Parathyroid adenoma (tissue), 2 donors: ENCODE measurements at regions not wholly inside any gene's neighbourhood (a gene's known extent, or its start where the extent isn't known, plus 50 kb on each side); places are given as distances from the start of the nearest gene placed in this dataset.
"Not testable (repeated sequence)": the region's sequence is repeated elsewhere in the genome, so short reads cannot be mapped to it uniquely, and the experiment has no call there.

ENCODE experiments used
- H2AFZ ChIP-seq: fragments of 300-600 bp; sonication (generic); one replicate; pipeline ENCODE4 v1.7.0; 2017; ENCODE audit warnings: antibody characterized with exemption, mild to moderate bottlenecking
- H3K27ac ChIP-seq: fragments of 300-600 bp; sonication (generic); one replicate; pipeline ENCODE4 v1.7.0; 2017
- H3K27me3 ChIP-seq: fragments of 300-600 bp; sonication (generic); one replicate; pipeline ENCODE4 v1.7.0; 2017; ENCODE audit warnings: low read length; ENCODE audit not compliant: control insufficient read depth, insufficient read depth
- H3K36me3 ChIP-seq: fragments of 300-600 bp; sonication (generic); one replicate; pipeline ENCODE4 v1.7.0; 2017; ENCODE audit warnings: low read length; ENCODE audit not compliant: control insufficient read depth, insufficient read depth
- H3K4me1 ChIP-seq: fragments of 300-600 bp; sonication (generic); one replicate; pipeline ENCODE4 v1.7.0; 2017; ENCODE audit warnings: control low read depth
- H3K4me2 ChIP-seq: fragments of 300-600 bp; sonication (generic); one replicate; pipeline ENCODE4 v1.7.0; 2017; ENCODE audit warnings: low read length
- H3K4me3 ChIP-seq: fragments of 300-600 bp; sonication (generic); one replicate; pipeline ENCODE4 v1.7.0; 2017; ENCODE audit warnings: low read depth, low read length
- H3K79me2 ChIP-seq: fragments of 300-600 bp; sonication (generic); one replicate; pipeline ENCODE4 v1.7.0; 2017; ENCODE audit warnings: control low read depth
- H3K9ac ChIP-seq: fragments of 300-600 bp; sonication (generic); one replicate; pipeline ENCODE4 v1.7.0; 2017; ENCODE audit warnings: mild to moderate bottlenecking
- H3K9me3 ChIP-seq: fragments of 300-600 bp; sonication (generic); one replicate; pipeline ENCODE4 v1.7.0; 2017; ENCODE audit warnings: low read length; ENCODE audit not compliant: control insufficient read depth
- CTCF ChIP-seq: fragments of 300-600 bp; sonication (generic); IDR thresholded peaks from one replicate; pipeline ENCODE4 v1.7.0; 2017; ENCODE audit warnings: antibody characterized with exemption, mild to moderate bottlenecking
- donor health status: primary hyperparathyroidism.

- TF ChIP-seq CTCF: no peak
- Histone ChIP-seq H3K9me3 (no peaks in the 10 kb centered on the region), H3K27me3 (no peaks in the 10 kb centered on the region), H2AFZ (no peak overlapping the region), H3K4me3 (no peak overlapping the region), H3K36me3 (no peaks in the 10 kb centered on the region), H3K9ac (no peak overlapping the region), H3K27ac (no peak overlapping the region), H3K4me1 (peaks cover 6% of the 10 kb centered on the region), H3K4me2 (no peak overlapping the region), H3K79me2 (no peaks in the 10 kb centered on the region)
These were observed 337.9 kb downstream of the QKI start for GRCh38 chr6:163752446-163752845.

GRCh38 chr6:163751032-163751525 lies 336.6 kb downstream of the QKI start:
- H3K9me3 ChIP-seq: no peaks in the 10 kb centered on the region
- no peak overlapping the region for H2AFZ ChIP-seq
- H3K79me2 ChIP-seq: no peaks in the 10 kb centered on the region
- no peaks in the 10 kb centered on the region for H3K27me3 ChIP-seq
- H3K4me2 ChIP-seq: no peak overlapping the region
- H3K9ac ChIP-seq: no peak overlapping the region
- H3K4me3 ChIP-seq: no peak overlapping the region
- H3K4me1 ChIP-seq: peaks cover 12% of the 10 kb centered on the region
- no peaks in the 10 kb centered on the region for H3K36me3 ChIP-seq
- no peak for TF ChIP-seq CTCF
- no peak overlapping the region for H3K27ac ChIP-seq

- Histone ChIP-seq H3K79me2 (no peaks in the 10 kb centered on the region), H3K4me2 (no peak overlapping the region), H3K4me3 (no peak overlapping the region), H3K9me3 (no peaks in the 10 kb centered on the region), H3K27me3 (no peaks in the 10 kb centered on the region), H3K9ac (no peak overlapping the region), H3K4me1 (peaks cover 16% of the 10 kb centered on the region), H3K27ac (no peak overlapping the region), H2AFZ (no peak overlapping the region), H3K36me3 (no peaks in the 10 kb centered on the region)
- no peak for TF ChIP-seq CTCF
These were observed 336.0 kb downstream of the QKI start for GRCh38 chr6:163750431-163751031.

- Histone ChIP-seq H3K27ac (no peak overlapping the region), H3K27me3 (no peaks in the 10 kb centered on the region), H3K4me1 (peaks cover 18% of the 10 kb centered on the region), H3K36me3 (no peaks in the 10 kb centered on the region), H3K9me3 (no peaks in the 10 kb centered on the region), H2AFZ (no peak overlapping the region), H3K9ac (no peak overlapping the region), H3K79me2 (no peaks in the 10 kb centered on the region), H3K4me3 (no peak overlapping the region), H3K4me2 (no peak overlapping the region)
- no peak for TF ChIP-seq CTCF
These were observed 334.4 kb downstream of the QKI start for GRCh38 chr6:163748886-163749285.

- no peak overlapping the region for H2AFZ ChIP-seq
- no peak overlapping the region for H3K9ac ChIP-seq
- no peaks in the 10 kb centered on the region for H3K79me2 ChIP-seq
- no peaks in the 10 kb centered on the region for H3K36me3 ChIP-seq
- H3K4me1 ChIP-seq: peaks cover 18% of the 10 kb centered on the region
- H3K4me2 ChIP-seq: no peak overlapping the region
- H3K9me3 ChIP-seq: no peaks in the 10 kb centered on the region
- no peak overlapping the region for H3K4me3 ChIP-seq
- no peak for TF ChIP-seq CTCF
- H3K27ac ChIP-seq: no peak overlapping the region
- no peaks in the 10 kb centered on the region for H3K27me3 ChIP-seq
These were observed 333.5 kb downstream of the QKI start for GRCh38 chr6:163748036-163748435.

- peaks cover 18% of the 10 kb centered on the region for H3K4me1 ChIP-seq
- not testable (repeated sequence) for H3K36me3 ChIP-seq, H3K9ac ChIP-seq, H2AFZ ChIP-seq, H3K79me2 ChIP-seq, H3K4me2 ChIP-seq, H3K27ac ChIP-seq, H3K4me3 ChIP-seq, H3K9me3 ChIP-seq, H3K27me3 ChIP-seq
These were observed 332.5 kb downstream of the QKI start for GRCh38 chr6:163747058-163747457.
